PFSK-1 (cell line): ENCODE measurements at regions not wholly inside any gene's neighbourhood (a gene's known extent, or its start where the extent isn't known, plus 50 kb on each side); places are given as distances from the start of the nearest gene placed in this dataset.

Source experiments
- POLR2AphosphoS5 ChIP-seq: IDR thresholded peaks from 2 replicates; pipeline ENCODE4 v1.6.1; 2012; ENCODE audit warnings: low read depth, mild to moderate bottlenecking, control low read depth, low read length, moderate library complexity
- REST ChIP-seq, 2 experiments: IDR thresholded peaks; 2 replicates each; pipeline versions ENCODE4 v1.6.1 to v1.8.0; 2011 to 2012; ENCODE audit warnings: low read depth in 2 of 2, low read length in 2 of 2, control low read depth in 1 of 2, inconsistent platforms in 1 of 2, mild to moderate bottlenecking in 1 of 2, moderate library complexity in 1 of 2; ENCODE audit not compliant: insufficient read depth in 1 of 2
- SIN3A ChIP-seq: IDR thresholded peaks from 2 replicates; pipeline ENCODE4 v1.6.1; 2012; ENCODE audit warnings: mild to moderate bottlenecking, low read length, moderate library complexity, borderline replicate concordance; ENCODE audit not compliant: insufficient read depth
- TAF1 ChIP-seq: IDR thresholded peaks from 2 replicates; pipeline ENCODE4 v1.6.1; 2012; ENCODE audit warnings: low read length, control low read depth, borderline replicate concordance; ENCODE audit not compliant: insufficient read depth

- TF ChIP-seq POLR2AphosphoS5 (no peak), REST (IDR thresholded peaks at IDR 0.05; ENCODE audit: insufficient read depth in 1 of 2, low read depth in 2 of 2, low read length in 2 of 2) (no peak), TAF1 (no peak), SIN3A (no peak)
These were observed 248.7 kb upstream of the GPR26 start for GRCh38 chr10:123417414-123417813.
